Stimulated activated CD8-positive, alpha-beta memory T cell treated with anti-CD3 and anti-CD28 coated beads, Interleukin-12 subunit alpha, Interleukin-12 subunit beta, amount 100 ng/mL, for 1 hour (primary cell): ENCODE measurements at regions not wholly inside any gene's neighbourhood (a gene's known extent, or its start where the extent isn't known, plus 50 kb on each side); places are given as distances from the start of the nearest gene placed in this dataset.
"Not testable (repeated sequence)": the region's sequence is repeated elsewhere in the genome, so short reads cannot be mapped to it uniquely, and the experiment has no call there.

ENCODE experiments used
- DNase-seq: peaks from one replicate; pipeline ENCODE4 v3.0.0-alpha.2; 2020; ENCODE audit warnings: low read depth

- no peak for DNase-seq
Observed at GRCh38 chr11:8772571-8773519, 90.3 kb downstream of the RPL27A start.

- no peak for DNase-seq
Observed at GRCh38 chr11:8773916-8774539, 91.4 kb downstream of the RPL27A start.

- DNase-seq, result not testable (repeated sequence)
Observed at GRCh38 chr11:8774916-8775315, 92.3 kb downstream of the RPL27A start.

- no peak for DNase-seq
Observed at GRCh38 chr11:8775332-8775731, 92.7 kb downstream of the RPL27A start.

GRCh38 chr11:8775734-8776133, 93.1 kb downstream of the RPL27A start:
- DNase-seq, result no peak

- no peak for DNase-seq
Observed at GRCh38 chr11:8776209-8776608, 93.6 kb downstream of the RPL27A start.

- DNase-seq, result no peak
Observed at GRCh38 chr11:8777907-8778767, 95.5 kb downstream of the RPL27A start.

GRCh38 chr11:8779107-8779506, 96.5 kb downstream of the RPL27A start:
- DNase-seq, result no peak

GRCh38 chr11:8779732-8780131, 97.1 kb downstream of the RPL27A start:
- no peak for DNase-seq

GRCh38 chr11:8784954-8785353, 102.4 kb downstream of the RPL27A start:
- DNase-seq, result no peak

- DNase-seq, result no peak
Observed at GRCh38 chr11:8785457-8785856, 102.9 kb downstream of the RPL27A start.

- DNase-seq, result no peak
Observed at GRCh38 chr11:8785998-8786397, 103.4 kb downstream of the RPL27A start.

GRCh38 chr11:8786933-8787332, 104.3 kb downstream of the RPL27A start:
- DNase-seq, result no peak

- DNase-seq, result no peak
Observed at GRCh38 chr11:8787372-8787771, 104.8 kb downstream of the RPL27A start.

GRCh38 chr11:8788616-8789015, 106.0 kb downstream of the RPL27A start:
- DNase-seq, result no peak

- no peak for DNase-seq
Observed at GRCh38 chr11:8789864-8790263, 107.3 kb downstream of the RPL27A start.

GRCh38 chr11:8790968-8791367, 108.4 kb downstream of the RPL27A start:
- DNase-seq, result no peak

- no peak for DNase-seq
Observed at GRCh38 chr11:8792710-8793109, 110.1 kb downstream of the RPL27A start.

- no peak for DNase-seq
Observed at GRCh38 chr11:8793114-8793777, 110.7 kb downstream of the RPL27A start.

GRCh38 chr11:8794126-8794525, 111.5 kb downstream of the RPL27A start:
- DNase-seq, result no peak

- DNase-seq, result no peak
Observed at GRCh38 chr11:8794677-8795103, 112.1 kb downstream of the RPL27A start.

GRCh38 chr11:8796941-8797340, 114.0 kb upstream of the AKIP1 start:
- no peak for DNase-seq
